Ovary (tissue), 7 donors: ENCODE measurements at regions not wholly inside any gene's neighbourhood (a gene's known extent, or its start where the extent isn't known, plus 50 kb on each side); places are given as distances from the start of the nearest gene placed in this dataset.

ENCODE experiments used
- DNase-seq, 5 donors: peaks; one replicate each; pipeline ENCODE4 v3.0.0-alpha.2; 2019 to 2020
- H3K27ac ChIP-seq, 2 donors: fragments of 200-600 bp; one replicate each; pipeline versions ENCODE4 v1.5.1 to v1.8.0; 2019 to 2022
- H3K27me3 ChIP-seq: fragments of 200-600 bp; one replicate; pipeline ENCODE4 v1.8.0; 2022
- H3K36me3 ChIP-seq: fragments of 200-600 bp; sonication (generic); one replicate; pipeline ENCODE4 v1.5.1; 2019
- H3K4me1 ChIP-seq: one replicate; pipeline ENCODE4 v1.8.1; 2013; ENCODE audit warnings: mild to moderate bottlenecking, moderate library complexity; ENCODE audit not compliant: insufficient read depth
- H3K4me3 ChIP-seq: fragments of 200-600 bp; sonication (generic); one replicate; pipeline ENCODE4 v1.5.1; 2017
- H3K9me3 ChIP-seq, 2 donors: fragments of 200-600 bp in 1 of 2; sonication (generic) in 1 of 2; one replicate each; pipeline versions ENCODE4 v1.5.1 to v1.8.1; 2013 to 2019; ENCODE audit warnings: mild to moderate bottlenecking in 1 of 2, moderate library complexity in 1 of 2
- CTCF ChIP-seq, 3 donors: fragments of 450-650 bp in 2 of 3; fragments of 200-600 bp in 1 of 3; IDR thresholded peaks; one replicate each; pipeline versions ENCODE4 v1.5.1 to v1.8.0; 2016 to 2022; ENCODE audit warnings: antibody characterized with exemption in 3 of 3, mild to moderate bottlenecking in 1 of 3
- EP300 ChIP-seq: sonication (generic); formaldehyde crosslinking; IDR thresholded peaks from one replicate; pipeline ENCODE4 v1.6.1; 2017; ENCODE audit warnings: antibody characterized with exemption
- POLR2A ChIP-seq: fragments of 450-650 bp; IDR thresholded peaks from one replicate; pipeline ENCODE4 v1.6.1; 2017; ENCODE audit warnings: antibody characterized with exemption, mild to moderate bottlenecking, moderate library complexity
- WGBS, 3 donors: extraction: QIAGEN DNeasy Blood & Tissue Kit in 1 of 3; methylation state at CpG; one replicate each; pipeline versions ENCODE4 v1.1.5 to v1.1.7; 2013 to 2017; 5-methylcytosine and 5-hydroxymethylcytosine counted together
- intact Hi-C, 4 donors: fragments of 100-400 bp; cut with DNase I; formaldehyde crosslinking; loops; one replicate each; pipeline versions ENCODE4 v1.11.0 to v1.15.1; 2022 to 2023
- donor health status: DM: no; HTN: no; CAD: no; lungs with moderate emphysema.
- donor health status: DM: no; HTN: no; CAD: no.
- donor health status: Bipolar disorder and iron deficiency.
- donor health status: DM: no; HTN: no; CAD: no.
- donor health status: DM: yes; HTN: yes; CAD: no.

- Histone ChIP-seq H3K27me3 (no peaks in the 10 kb centered on the region), H3K27ac (no peak overlapping the region), H3K4me1 (peaks cover 1% of the 10 kb centered on the region), H3K36me3 (no peaks in the 10 kb centered on the region), H3K9me3 (no peaks in the 10 kb centered on the region), H3K4me3 (no peak overlapping the region)
- no peak for TF ChIP-seq CTCF (IDR thresholded peaks at IDR 0.05)
- no peak for TF ChIP-seq POLR2A
- TF ChIP-seq EP300 = no peak
- no peak for DNase-seq
- 67 to 77% (median 75%) methylated on average over 5 of the region's 5 CpGs for WGBS, 3 donors
- intact Hi-C loops = no loop called here
Measured at GRCh38 chr14:51550636-51551035, 101.1 kb upstream of the FRMD6 start.

- WGBS, 3 donors = 96 to 98% (median 98%) methylated on average over 7 of the region's 7 CpGs
- intact Hi-C loops = no loop called here
- no peak for DNase-seq
- TF ChIP-seq POLR2A (no peak), EP300 (no peak), CTCF (IDR thresholded peaks at IDR 0.05) (no peak)
- H3K27ac ChIP-seq = no peak overlapping the region
- no peaks in the 10 kb centered on the region for H3K4me1 ChIP-seq
- no peaks in the 10 kb centered on the region for H3K36me3 ChIP-seq
- no peaks in the 10 kb centered on the region for H3K27me3 ChIP-seq
- H3K9me3 ChIP-seq = no peaks in the 10 kb centered on the region
- no peak overlapping the region for H3K4me3 ChIP-seq
Measured at GRCh38 chr14:51552275-51552674, 99.4 kb upstream of the FRMD6 start.

- Histone ChIP-seq H3K4me3 (no peak overlapping the region), H3K9me3 (no peaks in the 10 kb centered on the region), H3K27me3 (no peaks in the 10 kb centered on the region), H3K36me3 (no peaks in the 10 kb centered on the region), H3K4me1 (no peaks in the 10 kb centered on the region), H3K27ac (no peak overlapping the region)
- 76 to 78% (median 77%) methylated on average over 4 of the region's 4 CpGs for WGBS, 3 donors
- intact Hi-C loops = no loop called here
- TF ChIP-seq CTCF (IDR thresholded peaks at IDR 0.05) (no peak), POLR2A (no peak), EP300 (no peak)
- peak in 2 of 5 donors; percentile 25 to 26 for DNase-seq
Measured at GRCh38 chr14:51552768-51553404, 98.8 kb upstream of the FRMD6 start.

DNA sequence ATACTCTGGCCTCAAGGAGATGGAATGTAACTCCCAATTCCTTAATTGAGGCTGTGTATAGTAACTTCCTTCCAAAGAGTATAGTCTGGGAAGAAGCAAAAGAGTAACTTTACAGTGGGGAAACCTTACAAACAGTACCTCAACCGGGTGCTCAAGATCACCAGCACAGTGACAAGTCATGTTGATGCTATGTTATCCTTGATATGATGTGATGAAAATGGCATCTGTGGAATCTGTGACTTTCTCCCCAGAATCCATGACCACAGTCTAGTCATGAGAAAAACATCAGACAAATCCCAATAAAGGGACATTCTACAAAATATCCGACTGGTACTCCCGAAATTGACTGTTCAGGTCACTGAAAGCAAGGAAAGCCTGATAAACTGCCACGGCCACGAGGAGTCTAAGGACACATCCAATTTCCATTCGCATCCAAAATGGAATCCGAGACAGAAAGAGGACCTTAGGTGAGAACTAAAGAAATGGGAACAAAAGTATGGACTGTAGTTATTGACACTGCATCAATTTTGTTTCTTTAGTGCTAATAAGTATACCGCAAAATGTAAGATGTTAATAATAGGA lies 97.3 kb upstream of the FRMD6 start:
- intact Hi-C loops = no loop called here
- Histone ChIP-seq H3K36me3 (no peaks in the 10 kb centered on the region), H3K9me3 (no peaks in the 10 kb centered on the region), H3K27ac (no peak overlapping the region), H3K27me3 (no peaks in the 10 kb centered on the region), H3K4me3 (no peak overlapping the region), H3K4me1 (no peaks in the 10 kb centered on the region)
- WGBS, 3 donors = 88 to 94% (median 94%) methylated on average over 8 of the region's 8 CpGs
- TF ChIP-seq CTCF (IDR thresholded peaks at IDR 0.05) (no peak), EP300 (no peak), POLR2A (no peak)
- DNase-seq = no peak
